Neural cell (in vitro differentiated cells): ENCODE measurements at regions not wholly inside any gene's neighbourhood (a gene's known extent, or its start where the extent isn't known, plus 50 kb on each side); places are given as distances from the start of the nearest gene placed in this dataset.
A peak's percentile ranks its signal among the peaks of the same experiment; 100 is the strongest.

Source experiments
- H2AFZ ChIP-seq: fragments of 200-600, 300-800 bp; sonication (generic), shearing (Covaris generic); 2 replicates; pipeline ENCODE4 v1.6.0; 2014; ENCODE audit warnings: low read depth, mild to moderate bottlenecking, antibody characterized with exemption, low read length, moderate library complexity
- H3F3A ChIP-seq: fragments of 200-600 bp; shearing (Covaris generic); 2 replicates; pipeline ENCODE4 v1.6.1; 2016; ENCODE audit warnings: mild to moderate bottlenecking, moderate library complexity, mixed read lengths, antibody characterized with exemption, low read length; ENCODE audit not compliant: insufficient read depth, poor library complexity, severe bottlenecking
- H3K27ac ChIP-seq: fragments of 200-600, 300-800 bp; sonication (generic), shearing (Covaris generic); 2 replicates; pipeline ENCODE4 v1.5.1; 2014; ENCODE audit warnings: mild to moderate bottlenecking, low read length, moderate library complexity
- H3K27me3 ChIP-seq: fragments of 300-800, 200-600 bp; sonication (generic), shearing (Covaris generic); 2 replicates; pipeline ENCODE4 v1.6.0; 2014; ENCODE audit warnings: mild to moderate bottlenecking, low read depth, low read length, moderate library complexity; ENCODE audit not compliant: insufficient read depth
- H3K36me3 ChIP-seq: fragments of 300-800, 200-600 bp; sonication (generic), shearing (Covaris generic); 2 replicates; pipeline ENCODE4 v1.5.1; 2014; ENCODE audit warnings: mild to moderate bottlenecking, antibody characterized with exemption, low read length, moderate library complexity; ENCODE audit not compliant: insufficient read depth
- H3K4me2 ChIP-seq: fragments of 300-800, 200-600 bp; sonication (generic), shearing (Covaris generic); 2 replicates; pipeline ENCODE4 v1.6.0; 2014; ENCODE audit warnings: mild to moderate bottlenecking, low read length
- H3K4me3 ChIP-seq: fragments of 300-800, 200-600 bp; sonication (generic), shearing (Covaris generic); 2 replicates; pipeline ENCODE4 v1.5.1; 2014; ENCODE audit warnings: mild to moderate bottlenecking, low read length, moderate library complexity
- H3K79me2 ChIP-seq: fragments of 200-600 bp; shearing (Covaris generic); replicated peaks from 2 replicates; pipeline ENCODE4 v1.6.0; 2014; ENCODE audit warnings: mild to moderate bottlenecking, low read length, moderate library complexity; ENCODE audit not compliant: insufficient read depth
- H3K9ac ChIP-seq: fragments of 300-800, 200-600 bp; sonication (generic), shearing (Covaris generic); 2 replicates; pipeline ENCODE4 v1.6.1; 2016; ENCODE audit warnings: mild to moderate bottlenecking, low read length, mixed read lengths
- H3K9me2 ChIP-seq: fragments of 200-600 bp; shearing (Covaris generic); 2 replicates; pipeline ENCODE4 v1.6.1; 2016; ENCODE audit warnings: mild to moderate bottlenecking, low read length, mixed read lengths; ENCODE audit not compliant: insufficient read depth
- H3K9me3 ChIP-seq: fragments of 200-600, 300-800 bp; sonication (generic), shearing (Covaris generic); 2 replicates; pipeline ENCODE4 v1.6.1; 2016; ENCODE audit warnings: mild to moderate bottlenecking, mixed run types, low read length, moderate library complexity, mixed read lengths
- H4K20me1 ChIP-seq: fragments of 200-600 bp; shearing (Covaris generic); 2 replicates; pipeline ENCODE4 v1.6.1; 2016; ENCODE audit warnings: mild to moderate bottlenecking, mixed run types; ENCODE audit not compliant: insufficient read depth
- CTCF ChIP-seq: fragments of 450-650 bp; IDR thresholded peaks from 2 replicates; pipeline ENCODE4 v1.5.1; 2014; ENCODE audit warnings: antibody characterized with exemption, mild to moderate bottlenecking, moderate library complexity; ENCODE audit not compliant: poor library complexity, severe bottlenecking
- EP300 ChIP-seq: fragments of 450-650 bp; conservative IDR thresholded peaks from 2 replicates; pipeline ENCODE4 v1.6.1; 2014; ENCODE audit warnings: antibody characterized with exemption, mild to moderate bottlenecking, moderate library complexity; ENCODE audit not compliant: poor library complexity, severe bottlenecking
- EZH2 ChIP-seq: fragments of 200-600, 300-800 bp; shearing (Covaris generic), sonication (generic); IDR thresholded peaks from 2 replicates; pipeline ENCODE4 v1.6.1; 2014; ENCODE audit warnings: antibody characterized with exemption, low read length, borderline replicate concordance, mild to moderate bottlenecking; ENCODE audit not compliant: insufficient read depth, poor library complexity, severe bottlenecking
- MXI1 ChIP-seq: fragments of 450-650 bp; conservative IDR thresholded peaks from 2 replicates; pipeline ENCODE4 v1.6.1; 2014; ENCODE audit warnings: antibody characterized with exemption, mild to moderate bottlenecking; ENCODE audit not compliant: poor library complexity, severe bottlenecking
- POLR2AphosphoS5 ChIP-seq: IDR thresholded peaks from 2 replicates; pipeline ENCODE4 v1.6.1; 2012
- RAD21 ChIP-seq: fragments of 450-650 bp; conservative IDR thresholded peaks from 2 replicates; pipeline ENCODE4 v1.6.1; 2014; ENCODE audit warnings: antibody characterized with exemption, mild to moderate bottlenecking, moderate library complexity
- SMC3 ChIP-seq: fragments of 450-650 bp; conservative IDR thresholded peaks from 2 replicates; pipeline ENCODE4 v1.6.1; 2014; ENCODE audit warnings: antibody characterized with exemption, mild to moderate bottlenecking, moderate library complexity; ENCODE audit not compliant: poor library complexity
- TAF1 ChIP-seq: IDR thresholded peaks from 2 replicates; pipeline ENCODE4 v1.6.1; 2012; ENCODE audit warnings: low read depth
- TF ChIP-seq, protein P1 (sequence below): IDR thresholded peaks from 2 replicates; pipeline ENCODE4 v1.6.1; 2012; ENCODE audit warnings: borderline replicate concordance

DNA sequence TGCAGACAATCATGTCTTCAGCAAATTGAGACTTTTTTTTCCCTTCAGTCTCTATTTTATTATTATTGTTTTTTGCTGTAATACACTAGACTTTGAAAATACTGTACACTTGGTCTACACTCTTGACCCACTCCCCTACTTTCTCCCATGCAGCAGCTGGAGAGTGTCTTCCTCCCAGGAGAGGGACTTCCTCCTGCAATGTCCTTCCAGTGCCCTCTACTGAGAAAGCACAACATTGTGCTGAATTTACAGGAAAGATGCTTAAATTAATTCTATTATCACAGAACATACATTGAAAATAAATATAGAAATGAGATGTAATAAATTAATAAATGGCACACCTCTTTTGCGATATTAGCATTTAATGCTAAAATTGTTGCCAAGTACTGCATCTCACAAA, 411.3 kb downstream of the CCSER2 start:
- H3K79me2 ChIP-seq: no peaks in the 10 kb centered on the region
- no peak overlapping the region for H3K9ac ChIP-seq
- no peaks in the 10 kb centered on the region for H3K27me3 ChIP-seq
- TF ChIP-seq, protein P1, sequence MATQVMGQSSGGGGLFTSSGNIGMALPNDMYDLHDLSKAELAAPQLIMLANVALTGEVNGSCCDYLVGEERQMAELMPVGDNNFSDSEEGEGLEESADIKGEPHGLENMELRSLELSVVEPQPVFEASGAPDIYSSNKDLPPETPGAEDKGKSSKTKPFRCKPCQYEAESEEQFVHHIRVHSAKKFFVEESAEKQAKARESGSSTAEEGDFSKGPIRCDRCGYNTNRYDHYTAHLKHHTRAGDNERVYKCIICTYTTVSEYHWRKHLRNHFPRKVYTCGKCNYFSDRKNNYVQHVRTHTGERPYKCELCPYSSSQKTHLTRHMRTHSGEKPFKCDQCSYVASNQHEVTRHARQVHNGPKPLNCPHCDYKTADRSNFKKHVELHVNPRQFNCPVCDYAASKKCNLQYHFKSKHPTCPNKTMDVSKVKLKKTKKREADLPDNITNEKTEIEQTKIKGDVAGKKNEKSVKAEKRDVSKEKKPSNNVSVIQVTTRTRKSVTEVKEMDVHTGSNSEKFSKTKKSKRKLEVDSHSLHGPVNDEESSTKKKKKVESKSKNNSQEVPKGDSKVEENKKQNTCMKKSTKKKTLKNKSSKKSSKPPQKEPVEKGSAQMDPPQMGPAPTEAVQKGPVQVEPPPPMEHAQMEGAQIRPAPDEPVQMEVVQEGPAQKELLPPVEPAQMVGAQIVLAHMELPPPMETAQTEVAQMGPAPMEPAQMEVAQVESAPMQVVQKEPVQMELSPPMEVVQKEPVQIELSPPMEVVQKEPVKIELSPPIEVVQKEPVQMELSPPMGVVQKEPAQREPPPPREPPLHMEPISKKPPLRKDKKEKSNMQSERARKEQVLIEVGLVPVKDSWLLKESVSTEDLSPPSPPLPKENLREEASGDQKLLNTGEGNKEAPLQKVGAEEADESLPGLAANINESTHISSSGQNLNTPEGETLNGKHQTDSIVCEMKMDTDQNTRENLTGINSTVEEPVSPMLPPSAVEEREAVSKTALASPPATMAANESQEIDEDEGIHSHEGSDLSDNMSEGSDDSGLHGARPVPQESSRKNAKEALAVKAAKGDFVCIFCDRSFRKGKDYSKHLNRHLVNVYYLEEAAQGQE: no peak
- TF ChIP-seq EP300 (no peak), SMC3 (peak; percentile 19), MXI1 (no peak), RAD21 (no peak), EZH2 (no peak), CTCF (peak; percentile 19), POLR2AphosphoS5 (no peak), TAF1 (no peak)
- no peaks in the 10 kb centered on the region for H3K9me3 ChIP-seq
- no peak overlapping the region for H3K4me2 ChIP-seq
- H2AFZ ChIP-seq: no peak overlapping the region
- H3K27ac ChIP-seq: no peak overlapping the region
- H3F3A ChIP-seq: no peaks in the 10 kb centered on the region
- H4K20me1 ChIP-seq: no peaks in the 10 kb centered on the region
- H3K9me2 ChIP-seq: no peaks in the 10 kb centered on the region
- H3K4me3 ChIP-seq: no peak overlapping the region
- no peaks in the 10 kb centered on the region for H3K36me3 ChIP-seq

- Histone ChIP-seq H3K4me3 (no peak overlapping the region), H3K36me3 (no peaks in the 10 kb centered on the region), H4K20me1 (no peaks in the 10 kb centered on the region), H3K4me2 (no peak overlapping the region), H3K9me2 (no peaks in the 10 kb centered on the region), H2AFZ (no peak overlapping the region), H3K9me3 (no peaks in the 10 kb centered on the region), H3K27ac (no peak overlapping the region), H3K27me3 (no peaks in the 10 kb centered on the region), H3K9ac (no peak overlapping the region), H3K79me2 (no peaks in the 10 kb centered on the region), H3F3A (no peaks in the 10 kb centered on the region)
- peak; percentile 15 for TF ChIP-seq CTCF
- TF ChIP-seq RAD21: no peak
- no peak for TF ChIP-seq MXI1
- TF ChIP-seq EP300: no peak
Measured at GRCh38 chr10:84743483-84743882, 415.1 kb downstream of the CCSER2 start.
